Keratinocyte (primary cell): ENCODE measurements at regions not wholly inside any gene's neighbourhood (a gene's known extent, or its start where the extent isn't known, plus 50 kb on each side); places are given as distances from the start of the nearest gene placed in this dataset.

Experiments
- DNase-seq: peaks from one replicate; pipeline ENCODE4 v3.0.0-alpha.2; 2011; ENCODE audit warnings: low read depth, missing footprints, low spot score
- FAIRE-seq: peaks from 2 replicates; lab custom pipeline; 2011; peaks lifted over from hg19 to GRCh38; lab: Jason Lieb, UNC
- H2AFZ ChIP-seq: 2 replicates; pipeline ENCODE4 v1.6.0; 2012; ENCODE audit warnings: low read length, control low read depth, inconsistent platforms; ENCODE audit not compliant: control insufficient read depth
- H3K27ac ChIP-seq: 2 replicates; pipeline ENCODE4 v1.5.1; 2011; ENCODE audit warnings: low read length; ENCODE audit not compliant: control insufficient read depth, insufficient read depth
- H3K27me3 ChIP-seq: 3 replicates; pipeline ENCODE4 v1.6.0; 2011; ENCODE audit warnings: low read length; ENCODE audit not compliant: control insufficient read depth, insufficient read depth; ENCODE audit errors: extremely low read depth
- H3K36me3 ChIP-seq, 2 experiments: 2 replicates in 1 of 2; 3 replicates in 1 of 2; pipeline ENCODE4 v1.5.1; 2011; ENCODE audit warnings: low read length in 2 of 2, mild to moderate bottlenecking in 1 of 2; ENCODE audit not compliant: control insufficient read depth in 2 of 2, insufficient read depth in 2 of 2; ENCODE audit errors: extremely low read depth in 1 of 2
- H3K4me1 ChIP-seq: 3 replicates; pipeline ENCODE4 v1.5.1; 2011; ENCODE audit warnings: low read length; ENCODE audit not compliant: control insufficient read depth, insufficient read depth; ENCODE audit errors: extremely low read depth
- H3K4me2 ChIP-seq: 3 replicates; pipeline ENCODE4 v1.6.0; 2011; ENCODE audit warnings: low read depth, low read length; ENCODE audit not compliant: control insufficient read depth, insufficient read depth; ENCODE audit errors: extremely low read depth
- H3K4me3 ChIP-seq, 3 experiments: fragments of 200-600 bp in 1 of 3; sonication (generic) in 1 of 3; 2 replicates in 2 of 3; 3 replicates in 1 of 3; pipeline ENCODE4 v1.5.1; 2011 to 2016; ENCODE audit warnings: low read length in 3 of 3, mild to moderate bottlenecking in 3 of 3, control low read depth in 2 of 3, inconsistent platforms in 1 of 3, low read depth in 1 of 3, mixed read lengths in 1 of 3, mixed run types in 1 of 3, moderate library complexity in 1 of 3; ENCODE audit not compliant: control insufficient read depth in 2 of 3, insufficient read depth in 2 of 3; ENCODE audit errors: extremely low read depth in 1 of 3
- H3K79me2 ChIP-seq: 2 replicates; pipeline ENCODE4 v1.6.0; 2012; ENCODE audit warnings: low read length; ENCODE audit not compliant: control insufficient read depth, insufficient read depth
- H3K9ac ChIP-seq: 3 replicates; pipeline ENCODE4 v1.6.0; 2011; ENCODE audit warnings: low read length; ENCODE audit not compliant: control insufficient read depth, insufficient read depth; ENCODE audit errors: extremely low read depth
- H3K9me1 ChIP-seq: 3 replicates; pipeline ENCODE4 v1.6.0; 2011; ENCODE audit warnings: low read length; ENCODE audit not compliant: control insufficient read depth, insufficient read depth; ENCODE audit errors: extremely low read depth
- H3K9me3 ChIP-seq: 2 replicates; pipeline ENCODE4 v1.5.1; 2012; ENCODE audit warnings: low read depth, low read length; ENCODE audit not compliant: control insufficient read depth
- H4K20me1 ChIP-seq: 3 replicates; pipeline ENCODE4 v1.6.0; 2011; ENCODE audit warnings: low read length; ENCODE audit not compliant: control insufficient read depth, insufficient read depth; ENCODE audit errors: extremely low read depth
- EZH2 ChIP-seq: IDR thresholded peaks from one replicate; pipeline ENCODE4 v1.6.1; 2012; ENCODE audit warnings: inconsistent platforms, mild to moderate bottlenecking, low read length, moderate library complexity
- dilution Hi-C: fragments of 300-500 bp; cut with MboI; formaldehyde crosslinking; loops from one replicate; pipeline ENCODE4 v1.7.0; 2020; ENCODE audit warnings: low sequenced_read_pairs; ENCODE audit not compliant: extremely low pct_ligation_motif_present
- TF ChIP-seq, protein P1 (sequence below), 3 experiments: IDR thresholded peaks in 1 of 3; conservative IDR thresholded peaks in 1 of 3; optimal IDR thresholded peaks in 1 of 3; 2 replicates in 2 of 3; 3 replicates in 1 of 3; pipeline versions ENCODE3 to v1.5.1; 2011; ENCODE audit warnings: low read length in 3 of 3, mild to moderate bottlenecking in 3 of 3, moderate library complexity in 2 of 3, control low read depth in 1 of 3, inconsistent platforms in 1 of 3; ENCODE audit not compliant: insufficient read depth in 2 of 3; ENCODE audit errors: extremely low read depth in 1 of 3

DNA sequence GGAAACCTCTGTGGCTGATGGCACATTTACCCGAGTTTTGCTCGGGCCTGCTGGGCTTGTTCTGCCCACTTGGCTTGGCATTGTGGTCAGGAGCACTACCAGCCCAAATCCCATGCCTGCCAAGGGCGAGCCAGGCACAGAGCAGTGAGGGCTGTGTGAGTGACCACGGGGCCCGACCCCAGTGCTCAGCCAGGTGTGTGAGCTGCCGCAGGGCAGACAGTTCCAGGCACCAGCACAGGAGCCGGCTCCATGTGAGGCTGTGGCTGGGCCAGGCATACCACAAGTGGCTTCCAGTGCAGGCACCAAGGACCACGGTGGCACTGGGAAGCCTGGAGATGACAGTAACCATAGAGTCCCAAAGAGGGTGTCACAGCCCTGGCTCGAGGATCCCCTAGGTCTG, 1225.5 kb upstream of the GJE1 start:
- DNase-seq (no peak), FAIRE-seq (no peak)
- dilution Hi-C loops, result no loop called here
- H3K9me1 ChIP-seq, result no peaks in the 10 kb centered on the region
- H3K9ac ChIP-seq, result no peak overlapping the region
- no peaks in the 10 kb centered on the region for H3K4me1 ChIP-seq
- H3K79me2 ChIP-seq, result no peaks in the 10 kb centered on the region
- H3K27me3 ChIP-seq, result no peaks in the 10 kb centered on the region
- H4K20me1 ChIP-seq, result no peaks in the 10 kb centered on the region
- H3K4me3 ChIP-seq, result no peak overlapping the region
- no peaks in the 10 kb centered on the region for H3K36me3 ChIP-seq
- H3K4me2 ChIP-seq, result no peak overlapping the region
- TF ChIP-seq EZH2, result no peak
- TF ChIP-seq, protein P1, sequence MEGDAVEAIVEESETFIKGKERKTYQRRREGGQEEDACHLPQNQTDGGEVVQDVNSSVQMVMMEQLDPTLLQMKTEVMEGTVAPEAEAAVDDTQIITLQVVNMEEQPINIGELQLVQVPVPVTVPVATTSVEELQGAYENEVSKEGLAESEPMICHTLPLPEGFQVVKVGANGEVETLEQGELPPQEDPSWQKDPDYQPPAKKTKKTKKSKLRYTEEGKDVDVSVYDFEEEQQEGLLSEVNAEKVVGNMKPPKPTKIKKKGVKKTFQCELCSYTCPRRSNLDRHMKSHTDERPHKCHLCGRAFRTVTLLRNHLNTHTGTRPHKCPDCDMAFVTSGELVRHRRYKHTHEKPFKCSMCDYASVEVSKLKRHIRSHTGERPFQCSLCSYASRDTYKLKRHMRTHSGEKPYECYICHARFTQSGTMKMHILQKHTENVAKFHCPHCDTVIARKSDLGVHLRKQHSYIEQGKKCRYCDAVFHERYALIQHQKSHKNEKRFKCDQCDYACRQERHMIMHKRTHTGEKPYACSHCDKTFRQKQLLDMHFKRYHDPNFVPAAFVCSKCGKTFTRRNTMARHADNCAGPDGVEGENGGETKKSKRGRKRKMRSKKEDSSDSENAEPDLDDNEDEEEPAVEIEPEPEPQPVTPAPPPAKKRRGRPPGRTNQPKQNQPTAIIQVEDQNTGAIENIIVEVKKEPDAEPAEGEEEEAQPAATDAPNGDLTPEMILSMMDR (optimal IDR thresholded peaks at IDR 0.05 in 1 of 3, IDR thresholded peaks at IDR 0.05 in 1 of 3, conservative IDR thresholded peaks at IDR 0.05 in 1 of 3; ENCODE audit: extremely low read depth in 1 of 3, insufficient read depth in 2 of 3, low read length in 3 of 3), result no peak
- H3K27ac ChIP-seq, result no peak overlapping the region
- H2AFZ ChIP-seq, result no peak overlapping the region
- no peaks in the 10 kb centered on the region for H3K9me3 ChIP-seq

DNA sequence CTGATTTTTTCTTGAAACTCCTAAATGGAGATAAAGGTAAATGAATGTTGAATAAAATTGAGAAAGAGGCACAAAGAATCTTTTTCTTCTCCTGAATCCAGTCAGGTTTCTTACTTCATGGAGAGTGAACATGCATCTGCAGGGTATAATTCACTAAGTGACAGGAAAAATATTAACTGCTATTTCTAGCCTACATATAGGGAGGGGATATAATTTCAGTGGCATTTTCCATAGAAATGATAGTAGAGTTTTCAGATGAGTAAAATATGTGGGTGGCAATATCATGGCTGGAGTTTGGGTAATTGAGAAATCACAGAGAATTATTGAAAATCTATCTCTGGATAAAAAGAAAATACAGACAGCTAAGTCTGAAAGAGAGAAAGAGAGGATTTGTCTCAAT, 1227.0 kb upstream of the GJE1 start:
- Histone ChIP-seq H3K4me1 (no peaks in the 10 kb centered on the region), H3K4me2 (no peak overlapping the region), H3K79me2 (no peaks in the 10 kb centered on the region), H3K27me3 (no peaks in the 10 kb centered on the region), H2AFZ (no peak overlapping the region), H3K9me1 (no peaks in the 10 kb centered on the region), H4K20me1 (no peaks in the 10 kb centered on the region), H3K4me3 (no peak overlapping the region), H3K36me3 (no peaks in the 10 kb centered on the region), H3K9ac (no peak overlapping the region), H3K9me3 (no peaks in the 10 kb centered on the region), H3K27ac (no peak overlapping the region)
- FAIRE-seq, result no peak
- dilution Hi-C loops, result no loop called here
- no peak for TF ChIP-seq EZH2
- TF ChIP-seq, protein P1 (optimal IDR thresholded peaks at IDR 0.05 in 1 of 3, IDR thresholded peaks at IDR 0.05 in 1 of 3, conservative IDR thresholded peaks at IDR 0.05 in 1 of 3; ENCODE audit: extremely low read depth in 1 of 3, insufficient read depth in 2 of 3, low read length in 3 of 3), result no peak
- DNase-seq, result no peak
